ENCODE measurements at regions not wholly inside any gene's neighbourhood (a gene's known extent, or its start where the extent isn't known, plus 50 kb on each side); places are given as distances from the start of the nearest gene placed in this dataset.

GRCh38 chr1:220336391-220337031 lies 64.3 kb upstream of the RAB3GAP2 start:
- DNase-seq = no peak
- Histone ChIP-seq H2AFZ (no peak overlapping the region), H3K4me1 (replicated peaks; ENCODE audit: insufficient read depth) (peaks cover 33% of the 10 kb centered on the region), H3K4me2 (peak overlapping the region; percentile 36; the same call in 1 of the 2 replicates), H3K9me2 (ENCODE audit: insufficient read depth) (no peaks in the 10 kb centered on the region), H3K4me3 (no peak overlapping the region), H3F3A (ENCODE audit: insufficient read depth, low read depth) (peaks cover 19% of the 10 kb centered on the region), H3K27me3 (ENCODE audit: insufficient read depth, low read depth) (no peaks in the 10 kb centered on the region), H3K27ac (peak overlapping the region; percentile 49), H3K79me2 (ENCODE audit: low read depth) (no peaks in the 10 kb centered on the region), H3K36me3 (ENCODE audit: low read depth) (no peaks in the 10 kb centered on the region), H4K20me1 (ENCODE audit: insufficient read depth) (no peaks in the 10 kb centered on the region), H3K9me3 (ENCODE audit: insufficient read depth, low read depth) (no peaks in the 10 kb centered on the region)
- CTCF ChIA-PET = interaction anchor here (0.8 to 1.7 kb wide), 4 partner anchors 9 to 397 kb away, joined by 3 to 7 read pairs (median 4); no protein-coding TSS in a partner anchor
- TF ChIP-seq EZH2 (IDR thresholded peaks at IDR 0.05; ENCODE audit: low read depth) (no peak), CTCF (conservative IDR thresholded peaks at IDR 0.05) (no peak)
- intact Hi-C loops (cut with micrococcal nuclease; ENCODE audit: unreplicated experiment) = loop anchor here (1.0 kb wide), 3 partner anchors 32 to 40 kb away; no protein-coding TSS in a partner anchor
- POLR2A ChIA-PET (ENCODE audit: unreplicated experiment) = interaction anchor here (0.5 to 0.9 kb wide), 5 partner anchors 9 to 236 kb away, joined by 3 to 6 read pairs (median 4); no protein-coding TSS in a partner anchor
- BruUV-seq (replicated peaks) = no TSS peak

GRCh38 chr1:220335668-220336067 lies 63.4 kb upstream of the RAB3GAP2 start:
- TF ChIP-seq CTCF (conservative IDR thresholded peaks at IDR 0.05) = no peak
- Histone ChIP-seq H3F3A (ENCODE audit: insufficient read depth, low read depth) (peaks cover 19% of the 10 kb centered on the region), H3K4me2 (no peak overlapping the region), H2AFZ (no peak overlapping the region), H3K79me2 (ENCODE audit: low read depth) (no peaks in the 10 kb centered on the region), H3K4me3 (no peak overlapping the region), H3K36me3 (ENCODE audit: low read depth) (no peaks in the 10 kb centered on the region), H3K9me2 (ENCODE audit: insufficient read depth) (no peaks in the 10 kb centered on the region), H3K9me3 (ENCODE audit: insufficient read depth, low read depth) (no peaks in the 10 kb centered on the region), H3K27ac (no peak overlapping the region), H4K20me1 (ENCODE audit: insufficient read depth) (no peaks in the 10 kb centered on the region), H3K4me1 (replicated peaks; ENCODE audit: insufficient read depth) (peaks cover 33% of the 10 kb centered on the region), H3K27me3 (ENCODE audit: insufficient read depth, low read depth) (no peaks in the 10 kb centered on the region)
- ChIA-PET CTCF (interaction anchor here (1.5 kb wide), 1 partner anchor 32 kb away, joined by 5 read pairs; no protein-coding TSS in a partner anchor), POLR2A (ENCODE audit: unreplicated experiment) (interaction anchor here (0.5 to 0.6 kb wide), 4 partner anchors 8 to 63 kb away, joined by 3 to 8 read pairs (median 3); partner anchors contain the start of gene RAB3GAP2)
- intact Hi-C loops (cut with micrococcal nuclease; ENCODE audit: unreplicated experiment) = no loop called here
- DNase-seq = peak; percentile 57 to 93
- BruUV-seq (replicated peaks) = no TSS peak

GRCh38 chr1:220331318-220331717 lies 59.1 kb upstream of the RAB3GAP2 start:
- no peak overlapping the region for H2AFZ ChIP-seq
- no peak overlapping the region for H3K27ac ChIP-seq
- no peaks in the 10 kb centered on the region for H3K36me3 ChIP-seq (ENCODE audit: low read depth)
- no peaks in the 10 kb centered on the region for H3K27me3 ChIP-seq (ENCODE audit: insufficient read depth, low read depth)
- ChIA-PET POLR2A (ENCODE audit: unreplicated experiment) (interaction anchor here (0.6 kb wide), 2 partner anchors 17 to 107 kb away, joined by 4 to 5 read pairs; no protein-coding TSS in a partner anchor), CTCF (no interaction called here)
- BruUV-seq (replicated peaks) = no TSS peak
- TF ChIP-seq CTCF (conservative IDR thresholded peaks at IDR 0.05) (no peak), EZH2 (IDR thresholded peaks at IDR 0.05; ENCODE audit: low read depth) (no peak)
- no peaks in the 10 kb centered on the region for H3K9me3 ChIP-seq (ENCODE audit: insufficient read depth, low read depth)
- H3K4me3 ChIP-seq = no peak overlapping the region
- no peaks in the 10 kb centered on the region for H3K79me2 ChIP-seq (ENCODE audit: low read depth)
- intact Hi-C loops (cut with micrococcal nuclease; ENCODE audit: unreplicated experiment) = no loop called here
- H3F3A ChIP-seq (ENCODE audit: insufficient read depth, low read depth) = peaks cover 7% of the 10 kb centered on the region
- H4K20me1 ChIP-seq (ENCODE audit: insufficient read depth) = no peaks in the 10 kb centered on the region
- peaks cover 17% of the 10 kb centered on the region for H3K4me1 ChIP-seq (replicated peaks; ENCODE audit: insufficient read depth)
- DNase-seq = no peak
- no peaks in the 10 kb centered on the region for H3K9me2 ChIP-seq (ENCODE audit: insufficient read depth)
- no peak overlapping the region for H3K4me2 ChIP-seq

Data from PC-9 (cell line).